Hindlimb muscle (tissue), 1 donor: ENCODE measurements at regions not wholly inside any gene's neighbourhood (a gene's known extent, or its start where the extent isn't known, plus 50 kb on each side); places are given as distances from the start of the nearest gene placed in this dataset.

Source experiments
- DNase-seq: peaks from one replicate; pipeline ENCODE4 v3.0.0-alpha.2; 2013

- DNase-seq, result no peak
These were observed 363.8 kb upstream of the SHH start for GRCh38 chr7:156176039-156176438.

GRCh38 chr7:156175003-156175402 lies 362.7 kb upstream of the SHH start:
- no peak for DNase-seq

GRCh38 chr7:156174428-156174827 lies 362.2 kb upstream of the SHH start:
- no peak for DNase-seq

GRCh38 chr7:156173748-156174353 lies 361.6 kb upstream of the SHH start:
- DNase-seq, result no peak

GRCh38 chr7:156173346-156173745 lies 361.1 kb upstream of the SHH start:
- no peak for DNase-seq

GRCh38 chr7:156172638-156173037 lies 360.4 kb upstream of the SHH start:
- no peak for DNase-seq

- DNase-seq, result no peak
These were observed 357.5 kb upstream of the SHH start for GRCh38 chr7:156169474-156170370.

GRCh38 chr7:156168434-156168833 lies 356.2 kb upstream of the SHH start:
- DNase-seq, result no peak

GRCh38 chr7:156167987-156168386 lies 355.7 kb upstream of the SHH start:
- no peak for DNase-seq

- no peak for DNase-seq
These were observed 355.1 kb upstream of the SHH start for GRCh38 chr7:156167417-156167807.

GRCh38 chr7:156166692-156167416 lies 354.6 kb upstream of the SHH start:
- DNase-seq, result no peak

- no peak for DNase-seq
These were observed 351.5 kb upstream of the SHH start for GRCh38 chr7:156163747-156164146.

GRCh38 chr7:156162451-156162850 lies 350.2 kb upstream of the SHH start:
- DNase-seq, result no peak

GRCh38 chr7:156160811-156161210 lies 348.5 kb upstream of the SHH start:
- no peak for DNase-seq

- DNase-seq, result no peak
These were observed 346.4 kb upstream of the SHH start for GRCh38 chr7:156158693-156159092.

GRCh38 chr7:156158213-156158612 lies 345.9 kb upstream of the SHH start:
- no peak for DNase-seq

GRCh38 chr7:156157409-156158012 lies 345.2 kb upstream of the SHH start:
- DNase-seq, result no peak

GRCh38 chr7:156156734-156157408 lies 344.6 kb upstream of the SHH start:
- DNase-seq, result no peak

GRCh38 chr7:156155988-156156733 lies 343.9 kb upstream of the SHH start:
- no peak for DNase-seq

GRCh38 chr7:156153590-156153989 lies 341.3 kb upstream of the SHH start:
- no peak for DNase-seq

GRCh38 chr7:156152390-156152789 lies 340.1 kb upstream of the SHH start:
- DNase-seq, result no peak

- DNase-seq, result no peak
These were observed 339.4 kb upstream of the SHH start for GRCh38 chr7:156151658-156152057.
